Peyer's patch (tissue), 4 donors: ENCODE measurements at regions not wholly inside any gene's neighbourhood (a gene's known extent, or its start where the extent isn't known, plus 50 kb on each side); places are given as distances from the start of the nearest gene placed in this dataset.

Experiments used
- DNase-seq, 3 donors: peaks; one replicate each; pipeline ENCODE4 v3.0.0-alpha.2; 2017 to 2019
- H3K27ac ChIP-seq, 4 donors: fragments of 200-600 bp; sonication (generic); one replicate each; pipeline ENCODE4 v1.5.1; 2016 to 2019
- H3K27me3 ChIP-seq, 2 donors: fragments of 200-600 bp; sonication (generic); one replicate each; pipeline ENCODE4 v1.5.1; 2019
- H3K36me3 ChIP-seq, 3 donors: fragments of 200-600 bp; sonication (generic); one replicate each; pipeline ENCODE4 v1.5.1; 2016 to 2019
- H3K4me1 ChIP-seq, 4 donors: fragments of 200-600 bp; sonication (generic); one replicate each; pipeline ENCODE4 v1.5.1; 2016 to 2019
- H3K4me3 ChIP-seq, 4 donors: fragments of 200-600 bp; sonication (generic); 1 replicate in 3 of 4; 2 replicates in 1 of 4; pipeline ENCODE4 v1.5.1; 2016 to 2019; ENCODE audit warnings: mild to moderate bottlenecking in 1 of 4
- H3K9me3 ChIP-seq, 4 donors: fragments of 200-600 bp; sonication (generic); one replicate each; pipeline ENCODE4 v1.5.1; 2016 to 2019; ENCODE audit warnings: mild to moderate bottlenecking in 1 of 4
- POLR2A ChIP-seq, 2 donors: fragments of 450-650 bp; IDR thresholded peaks; one replicate each; pipeline ENCODE4 v1.5.1; 2017; ENCODE audit warnings: antibody characterized with exemption in 2 of 2, mild to moderate bottlenecking in 2 of 2, moderate library complexity in 2 of 2
- TF ChIP-seq, protein P1 (sequence below), 6 experiments: fragments of 450-650 bp in 4 of 6; fragments of 200-600 bp in 2 of 6; sonication (generic) in 1 of 6; IDR thresholded peaks; one replicate each; pipeline ENCODE4 v1.5.1; 2017 to 2019; ENCODE audit warnings: antibody characterized with exemption in 6 of 6, mild to moderate bottlenecking in 3 of 6, moderate library complexity in 1 of 6

DNA sequence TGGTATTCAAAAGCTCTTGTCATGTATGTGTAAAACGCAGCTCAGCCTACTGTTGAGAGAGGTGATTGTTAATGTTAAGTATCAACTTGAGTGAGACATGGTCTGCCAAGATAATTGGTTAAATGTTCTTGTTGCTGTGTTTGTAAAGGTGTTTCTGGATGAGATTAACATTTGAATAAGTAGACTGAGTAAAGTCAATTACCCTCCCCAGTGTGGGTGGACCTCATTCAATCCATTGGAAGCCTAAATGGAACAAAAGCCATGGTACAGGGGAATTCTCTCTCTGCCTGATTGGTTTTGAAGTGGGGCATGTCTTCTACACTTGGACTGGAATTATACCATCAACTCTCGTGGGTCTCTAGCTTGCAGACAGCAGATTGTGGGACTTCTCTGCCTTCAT lies 63.8 kb upstream of the RERGL start:
- Histone ChIP-seq H3K4me1 (no peaks in the 10 kb centered on the region), H3K4me3 (no peak overlapping the region), H3K27me3 (no peaks in the 10 kb centered on the region), H3K27ac (no peak overlapping the region), H3K36me3 (no peaks in the 10 kb centered on the region), H3K9me3 (peaks cover 0 to 4% (median 0%) of the 10 kb centered on the region in 4 donors)
- DNase-seq, result no peak
- TF ChIP-seq POLR2A (IDR thresholded peaks at IDR 0.05), result no peak
- TF ChIP-seq, protein P1, sequence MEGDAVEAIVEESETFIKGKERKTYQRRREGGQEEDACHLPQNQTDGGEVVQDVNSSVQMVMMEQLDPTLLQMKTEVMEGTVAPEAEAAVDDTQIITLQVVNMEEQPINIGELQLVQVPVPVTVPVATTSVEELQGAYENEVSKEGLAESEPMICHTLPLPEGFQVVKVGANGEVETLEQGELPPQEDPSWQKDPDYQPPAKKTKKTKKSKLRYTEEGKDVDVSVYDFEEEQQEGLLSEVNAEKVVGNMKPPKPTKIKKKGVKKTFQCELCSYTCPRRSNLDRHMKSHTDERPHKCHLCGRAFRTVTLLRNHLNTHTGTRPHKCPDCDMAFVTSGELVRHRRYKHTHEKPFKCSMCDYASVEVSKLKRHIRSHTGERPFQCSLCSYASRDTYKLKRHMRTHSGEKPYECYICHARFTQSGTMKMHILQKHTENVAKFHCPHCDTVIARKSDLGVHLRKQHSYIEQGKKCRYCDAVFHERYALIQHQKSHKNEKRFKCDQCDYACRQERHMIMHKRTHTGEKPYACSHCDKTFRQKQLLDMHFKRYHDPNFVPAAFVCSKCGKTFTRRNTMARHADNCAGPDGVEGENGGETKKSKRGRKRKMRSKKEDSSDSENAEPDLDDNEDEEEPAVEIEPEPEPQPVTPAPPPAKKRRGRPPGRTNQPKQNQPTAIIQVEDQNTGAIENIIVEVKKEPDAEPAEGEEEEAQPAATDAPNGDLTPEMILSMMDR (IDR thresholded peaks at IDR 0.05), result no peak

DNA sequence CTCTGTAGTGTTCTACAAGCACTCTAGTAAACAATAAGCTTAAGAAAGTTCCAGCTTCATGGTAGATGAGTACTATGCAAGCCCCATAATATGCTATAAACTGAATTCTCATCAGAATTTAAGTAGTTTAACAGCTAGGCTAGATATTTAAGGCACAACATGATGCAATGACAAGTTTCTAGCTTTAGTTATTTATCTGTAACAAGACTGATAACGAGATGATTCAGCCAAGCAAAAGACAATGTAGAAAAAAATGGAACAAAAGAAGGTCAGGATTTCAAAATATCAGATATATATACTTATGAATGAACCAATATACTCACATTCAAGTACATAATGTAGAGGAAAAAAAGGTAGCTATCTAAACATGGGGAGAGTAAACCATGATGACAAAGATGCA lies 61.0 kb upstream of the RERGL start:
- no peaks in the 10 kb centered on the region for H3K36me3 ChIP-seq
- no peak overlapping the region for H3K27ac ChIP-seq
- TF ChIP-seq POLR2A (IDR thresholded peaks at IDR 0.05), result no peak
- TF ChIP-seq, protein P1 (IDR thresholded peaks at IDR 0.05), result no peak

DNA sequence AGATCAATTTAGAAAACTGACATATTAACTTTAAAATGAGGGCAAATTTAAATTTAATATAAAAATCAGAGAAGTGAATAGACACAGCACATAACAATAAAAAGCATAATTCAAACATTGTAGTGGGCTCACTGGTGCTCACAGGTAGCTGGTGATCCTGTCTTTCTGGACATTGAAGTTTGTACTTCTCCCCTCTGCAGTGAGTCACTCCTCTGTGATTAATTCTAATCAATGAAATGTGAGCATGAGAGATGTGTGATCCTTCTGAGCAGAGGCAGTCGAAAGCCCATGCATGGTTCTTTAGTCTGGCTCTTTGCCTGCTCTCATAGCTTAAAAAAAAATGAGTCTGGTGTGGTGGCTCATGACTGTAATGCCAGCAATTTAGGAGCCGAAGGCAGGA lies 59.0 kb upstream of the RERGL start:
- Histone ChIP-seq H3K36me3 (no peaks in the 10 kb centered on the region), H3K27me3 (no peaks in the 10 kb centered on the region), H3K27ac (no peak overlapping the region), H3K4me3 (no peak overlapping the region), H3K4me1 (no peaks in the 10 kb centered on the region), H3K9me3 (no peaks in the 10 kb centered on the region)
- no peak for DNase-seq
- TF ChIP-seq, protein P1 (IDR thresholded peaks at IDR 0.05), result no peak
- TF ChIP-seq POLR2A (IDR thresholded peaks at IDR 0.05), result no peak

More for the DNA sequence above, 61.0 kb upstream of the RERGL start:
- Histone ChIP-seq H3K9me3 (no peaks in the 10 kb centered on the region), H3K4me1 (no peaks in the 10 kb centered on the region), H3K27me3 (no peaks in the 10 kb centered on the region), H3K4me3 (no peak overlapping the region)
- DNase-seq, result no peak

DNA sequence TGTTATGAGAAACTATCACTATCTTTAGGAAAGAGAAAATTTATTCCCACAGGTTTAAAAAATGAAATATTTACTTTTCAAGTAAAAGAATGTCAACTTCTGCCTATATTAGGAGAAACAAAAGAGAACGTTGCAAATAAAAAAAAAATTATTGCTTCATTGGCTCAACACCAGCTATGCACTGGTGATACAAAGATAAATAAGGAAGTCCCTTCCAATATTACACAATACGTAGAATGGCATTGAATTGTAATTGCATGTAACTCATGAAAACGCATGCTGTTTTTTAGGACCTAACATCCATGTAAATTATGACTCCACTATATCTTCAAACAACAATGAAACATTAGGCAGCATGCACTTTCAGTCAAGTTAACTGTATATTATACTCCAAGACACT lies 56.4 kb upstream of the RERGL start:
- Histone ChIP-seq H3K36me3 (no peaks in the 10 kb centered on the region), H3K4me3 (no peak overlapping the region), H3K27ac (no peak overlapping the region), H3K27me3 (no peaks in the 10 kb centered on the region), H3K4me1 (peaks cover 0 to 1% (median 0%) of the 10 kb centered on the region in 4 donors), H3K9me3 (no peaks in the 10 kb centered on the region)
- no peak for DNase-seq
- TF ChIP-seq, protein P1 (IDR thresholded peaks at IDR 0.05), result no peak
- no peak for TF ChIP-seq POLR2A (IDR thresholded peaks at IDR 0.05)

DNA sequence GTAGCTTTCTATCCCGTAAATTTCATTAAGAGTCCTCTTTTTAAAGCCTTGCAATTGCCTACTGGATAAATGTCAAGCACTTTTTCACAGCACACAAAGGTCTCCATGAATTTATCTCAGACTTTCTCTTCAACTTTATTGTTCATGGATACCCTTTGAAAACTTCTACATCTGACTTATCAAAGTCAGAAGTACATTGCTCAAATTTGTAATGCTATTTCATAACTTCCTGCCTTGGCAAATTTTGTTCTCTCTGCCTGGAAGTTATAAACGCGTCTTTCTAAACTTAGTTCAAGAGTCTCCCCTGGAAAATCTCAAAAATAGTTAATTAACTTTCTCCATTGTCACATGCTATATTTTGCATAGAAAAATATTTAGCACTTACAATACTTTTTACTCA lies 55.9 kb upstream of the RERGL start:
- H3K27ac ChIP-seq, result no peak overlapping the region
- no peaks in the 10 kb centered on the region for H3K27me3 ChIP-seq
- DNase-seq, result no peak

More for the DNA sequence above, 55.9 kb upstream of the RERGL start:
- Histone ChIP-seq H3K4me3 (no peak overlapping the region), H3K9me3 (no peaks in the 10 kb centered on the region), H3K36me3 (no peaks in the 10 kb centered on the region), H3K4me1 (peaks cover 0 to 6% (median 0%) of the 10 kb centered on the region in 4 donors)
- TF ChIP-seq, protein P1 (IDR thresholded peaks at IDR 0.05), result no peak
- TF ChIP-seq POLR2A (IDR thresholded peaks at IDR 0.05), result no peak
